Stimulated activated CD8-positive, alpha-beta memory T cell treated with anti-CD3 and anti-CD28 coated beads, Interleukin-15, amount 100 ng/mL, for 4 hours (primary cell): ENCODE measurements at regions not wholly inside any gene's neighbourhood (a gene's known extent, or its start where the extent isn't known, plus 50 kb on each side); places are given as distances from the start of the nearest gene placed in this dataset.

Experiments
- DNase-seq, 2 donors: peaks; one replicate each; pipeline ENCODE4 v3.0.0-alpha.2; 2020; ENCODE audit warnings: low read depth in 2 of 2

GRCh38 chr6:113142671-113143174 is 714.4 kb upstream of the MARCKS start:
- no peak for DNase-seq

GRCh38 chr6:113143206-113143605 is 713.9 kb upstream of the MARCKS start:
- no peak for DNase-seq

- no peak for DNase-seq
These were observed 713.0 kb upstream of the MARCKS start for GRCh38 chr6:113144117-113144516.

- DNase-seq: no peak
These were observed 710.3 kb upstream of the MARCKS start for GRCh38 chr6:113146878-113147277.

- no peak for DNase-seq
These were observed 709.6 kb upstream of the MARCKS start for GRCh38 chr6:113147544-113147943.

- no peak for DNase-seq
These were observed 708.6 kb upstream of the MARCKS start for GRCh38 chr6:113148566-113148965.

- DNase-seq: no peak
These were observed 707.6 kb upstream of the MARCKS start for GRCh38 chr6:113149511-113149910.

- no peak for DNase-seq
These were observed 696.7 kb upstream of the MARCKS start for GRCh38 chr6:113160306-113161017.

- no peak for DNase-seq
These were observed 696.2 kb upstream of the MARCKS start for GRCh38 chr6:113161018-113161315.

- no peak for DNase-seq
These were observed 694.4 kb upstream of the MARCKS start for GRCh38 chr6:113162739-113163138.

- DNase-seq: no peak
These were observed 689.1 kb upstream of the MARCKS start for GRCh38 chr6:113168057-113168456.

GRCh38 chr6:113169484-113169883 is 687.7 kb upstream of the MARCKS start:
- no peak for DNase-seq

GRCh38 chr6:113170454-113170853 is 686.7 kb upstream of the MARCKS start:
- DNase-seq: no peak

GRCh38 chr6:113171882-113172281 is 685.3 kb upstream of the MARCKS start:
- DNase-seq: no peak

GRCh38 chr6:113172531-113172966 is 684.6 kb upstream of the MARCKS start:
- no peak for DNase-seq

GRCh38 chr6:113178349-113178748 is 678.8 kb upstream of the MARCKS start:
- DNase-seq: no peak

- DNase-seq: no peak
These were observed 676.0 kb upstream of the MARCKS start for GRCh38 chr6:113181164-113181563.

GRCh38 chr6:113182370-113183141 is 674.6 kb upstream of the MARCKS start:
- no peak for DNase-seq

GRCh38 chr6:113184291-113184690 is 672.9 kb upstream of the MARCKS start:
- no peak for DNase-seq

- DNase-seq: no peak
These were observed 672.4 kb upstream of the MARCKS start for GRCh38 chr6:113184736-113185135.

- no peak for DNase-seq
These were observed 671.8 kb upstream of the MARCKS start for GRCh38 chr6:113185299-113185698.

- DNase-seq: no peak
These were observed 669.5 kb upstream of the MARCKS start for GRCh38 chr6:113187661-113188060.

GRCh38 chr6:113188962-113189361 is 668.2 kb upstream of the MARCKS start:
- DNase-seq: no peak
